ENCODE measurements at regions not wholly inside any gene's neighbourhood (a gene's known extent, or its start where the extent isn't known, plus 50 kb on each side); places are given as distances from the start of the nearest gene placed in this dataset.

DNA sequence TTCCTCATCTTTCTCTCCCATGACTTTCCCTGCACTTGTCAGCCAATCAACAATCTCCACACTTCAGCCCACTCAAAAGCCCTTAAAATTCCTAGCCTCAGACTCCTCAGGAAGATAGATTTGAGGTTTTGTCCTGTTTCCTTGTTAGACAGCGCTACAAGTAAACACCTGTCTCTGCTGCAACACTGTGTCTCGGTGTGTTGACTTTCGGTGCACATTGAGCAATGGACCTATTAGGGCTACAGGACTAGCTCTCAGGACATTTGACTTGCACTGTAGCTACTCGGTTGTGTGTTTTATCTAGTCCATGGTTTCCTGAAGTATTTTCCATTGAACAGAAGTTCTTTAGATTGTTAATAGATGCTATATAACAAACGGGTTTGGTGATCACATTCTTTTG, 140.9 kb upstream of the XPO1 start:
- H3K27me3 ChIP-seq (ENCODE audit: control insufficient read depth in 2 of 2, insufficient read depth in 2 of 2, low read length in 2 of 2) = no peaks in the 10 kb centered on the region
- peaks cover 20 to 21% of the 10 kb centered on the region in 2 donors for H3K9me3 ChIP-seq (replicated peaks in 1 of 2; ENCODE audit: control insufficient read depth in 1 of 2, insufficient read depth in 1 of 2, low read length in 2 of 2)
- no peak overlapping the region for H3K4me3 Mint-ChIP-seq
- H2AFZ ChIP-seq (ENCODE audit: insufficient read depth, low read depth, low read length, poor library complexity, severe bottlenecking) = no peak overlapping the region
- TF ChIP-seq, protein P1, sequence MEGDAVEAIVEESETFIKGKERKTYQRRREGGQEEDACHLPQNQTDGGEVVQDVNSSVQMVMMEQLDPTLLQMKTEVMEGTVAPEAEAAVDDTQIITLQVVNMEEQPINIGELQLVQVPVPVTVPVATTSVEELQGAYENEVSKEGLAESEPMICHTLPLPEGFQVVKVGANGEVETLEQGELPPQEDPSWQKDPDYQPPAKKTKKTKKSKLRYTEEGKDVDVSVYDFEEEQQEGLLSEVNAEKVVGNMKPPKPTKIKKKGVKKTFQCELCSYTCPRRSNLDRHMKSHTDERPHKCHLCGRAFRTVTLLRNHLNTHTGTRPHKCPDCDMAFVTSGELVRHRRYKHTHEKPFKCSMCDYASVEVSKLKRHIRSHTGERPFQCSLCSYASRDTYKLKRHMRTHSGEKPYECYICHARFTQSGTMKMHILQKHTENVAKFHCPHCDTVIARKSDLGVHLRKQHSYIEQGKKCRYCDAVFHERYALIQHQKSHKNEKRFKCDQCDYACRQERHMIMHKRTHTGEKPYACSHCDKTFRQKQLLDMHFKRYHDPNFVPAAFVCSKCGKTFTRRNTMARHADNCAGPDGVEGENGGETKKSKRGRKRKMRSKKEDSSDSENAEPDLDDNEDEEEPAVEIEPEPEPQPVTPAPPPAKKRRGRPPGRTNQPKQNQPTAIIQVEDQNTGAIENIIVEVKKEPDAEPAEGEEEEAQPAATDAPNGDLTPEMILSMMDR (IDR thresholded peaks at IDR 0.05) = no peak
- WGBS (ENCODE audit: insufficient coverage) = 100% methylated on average over 4 of the region's 5 CpGs
- intact Hi-C loops (cut with micrococcal nuclease) = no loop called here
- H3K36me3 ChIP-seq (replicated peaks in 1 of 2; ENCODE audit: control insufficient read depth in 1 of 2, insufficient read depth in 2 of 2, low read length in 2 of 2) = no peaks in the 10 kb centered on the region
- peaks cover 0 to 4% of the 10 kb centered on the region in 2 donors for H3K36me3 Mint-ChIP-seq
- no peak for DNase-seq
- no peak overlapping the region for H3K27ac Mint-ChIP-seq
- no peaks in the 10 kb centered on the region for H4K20me1 ChIP-seq (ENCODE audit: insufficient read depth, low read length)
- no peak overlapping the region for H3K9ac ChIP-seq (ENCODE audit: insufficient read depth, low read length, poor library complexity, severe bottlenecking)
- no peak overlapping the region for H3K27ac ChIP-seq (ENCODE audit: low read depth in 1 of 2, low read length in 2 of 2)
- peaks cover 0 to 3% (median 0%) of the 10 kb centered on the region in 3 donors for H3K27me3 Mint-ChIP-seq (ENCODE audit: low read depth in 3 of 3)
- H3K9me3 Mint-ChIP-seq = peaks cover 19 to 35% (median 29%) of the 10 kb centered on the region in 7 donors
- no peak overlapping the region for H3K4me2 ChIP-seq (replicated peaks; ENCODE audit: extremely low read depth, low read length, poor library complexity, severe bottlenecking)
- no peaks in the 10 kb centered on the region for H3K4me1 ChIP-seq (ENCODE audit: control insufficient read depth in 1 of 2, insufficient read depth in 2 of 2, low read length in 2 of 2)
- no peaks in the 10 kb centered on the region for H3K4me1 Mint-ChIP-seq
- no peak overlapping the region for H3K4me3 ChIP-seq (replicated peaks in 1 of 3; ENCODE audit: low read depth in 2 of 3, low read length in 3 of 3)
- H3K79me2 ChIP-seq (ENCODE audit: insufficient read depth, low read length) = no peaks in the 10 kb centered on the region

DNA sequence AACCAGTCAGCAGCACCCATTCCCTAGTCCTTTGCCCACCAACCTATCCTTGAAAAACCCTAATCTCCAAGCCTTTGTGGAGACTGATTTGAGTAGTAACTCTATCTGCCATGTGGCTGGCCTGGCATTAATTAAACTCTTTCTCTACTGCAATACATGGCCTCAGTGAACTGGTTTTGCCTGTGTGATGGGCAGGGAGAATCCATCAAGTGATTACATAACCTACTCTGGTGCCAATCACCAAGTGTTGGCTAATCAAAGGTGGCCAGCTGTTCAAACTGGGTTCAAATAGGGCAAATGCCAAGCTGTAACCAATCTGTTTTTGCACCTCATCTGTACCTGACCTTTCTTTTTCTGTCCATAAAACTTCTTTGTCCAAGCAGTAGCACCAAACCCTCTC, 139.8 kb upstream of the XPO1 start:
- Histone ChIP-seq H3K9me3 (replicated peaks in 1 of 2; ENCODE audit: control insufficient read depth in 1 of 2, insufficient read depth in 1 of 2, low read length in 2 of 2) (peaks cover 23 to 24% of the 10 kb centered on the region in 2 donors), H3K4me2 (replicated peaks; ENCODE audit: extremely low read depth, low read length, poor library complexity, severe bottlenecking) (no peak overlapping the region), H2AFZ (ENCODE audit: insufficient read depth, low read depth, low read length, poor library complexity, severe bottlenecking) (no peak overlapping the region), H3K36me3 (replicated peaks in 1 of 2; ENCODE audit: control insufficient read depth in 1 of 2, insufficient read depth in 2 of 2, low read length in 2 of 2) (no peaks in the 10 kb centered on the region), H3K9ac (ENCODE audit: insufficient read depth, low read length, poor library complexity, severe bottlenecking) (no peak overlapping the region), H3K4me3 (replicated peaks in 1 of 3; ENCODE audit: low read depth in 2 of 3, low read length in 3 of 3) (no peak overlapping the region), H3K27ac (ENCODE audit: low read depth in 1 of 2, low read length in 2 of 2) (no peak overlapping the region), H3K27me3 (ENCODE audit: control insufficient read depth in 2 of 2, insufficient read depth in 2 of 2, low read length in 2 of 2) (no peaks in the 10 kb centered on the region), H3K4me1 (ENCODE audit: control insufficient read depth in 1 of 2, insufficient read depth in 2 of 2, low read length in 2 of 2) (no peaks in the 10 kb centered on the region), H4K20me1 (ENCODE audit: insufficient read depth, low read length) (no peaks in the 10 kb centered on the region), H3K79me2 (ENCODE audit: insufficient read depth, low read length) (no peaks in the 10 kb centered on the region)
- DNase-seq = no peak
- no peak overlapping the region for H3K4me3 Mint-ChIP-seq
- H3K36me3 Mint-ChIP-seq = peaks cover 0 to 5% of the 10 kb centered on the region in 2 donors
- intact Hi-C loops (cut with micrococcal nuclease) = no loop called here
- peaks cover 0 to 3% (median 0%) of the 10 kb centered on the region in 3 donors for H3K27me3 Mint-ChIP-seq (ENCODE audit: low read depth in 3 of 3)
- H3K4me1 Mint-ChIP-seq = no peaks in the 10 kb centered on the region
- H3K27ac Mint-ChIP-seq = no peak overlapping the region
- TF ChIP-seq, protein P1 (IDR thresholded peaks at IDR 0.05) = no peak
- H3K9me3 Mint-ChIP-seq = peaks cover 23 to 39% (median 32%) of the 10 kb centered on the region in 7 donors
